ENCODE measurements at regions not wholly inside any gene's neighbourhood (a gene's known extent, or its start where the extent isn't known, plus 50 kb on each side); places are given as distances from the start of the nearest gene placed in this dataset.

- no peak overlapping the region for H3K23ac ChIP-seq (ENCODE audit: low read depth, low read length, poor library complexity)
- no peaks in the 10 kb centered on the region for H3K9me3 ChIP-seq (replicated peaks in 1 of 2; ENCODE audit: control insufficient read depth in 2 of 2, insufficient read depth in 1 of 2, low read depth in 1 of 2, low read length in 2 of 2)
- H3K4me2 ChIP-seq (ENCODE audit: insufficient read depth, low read length, poor library complexity, severe bottlenecking) = no peak overlapping the region
- H3K79me1 ChIP-seq (ENCODE audit: low read depth, low read length) = no peaks in the 10 kb centered on the region
- no peak overlapping the region for H2BK5ac ChIP-seq (ENCODE audit: low read length)
- H2AFZ ChIP-seq (ENCODE audit: low read length) = no peak overlapping the region
- no peak for DNase-seq (ENCODE audit: low spot score)
- H2BK120ac ChIP-seq (ENCODE audit: low read depth, low read length) = no peak overlapping the region
- no peak overlapping the region for H2BK15ac ChIP-seq (ENCODE audit: low read length)
- no peak overlapping the region for H2BK12ac ChIP-seq (ENCODE audit: low read length)
- H3K36me3 ChIP-seq (replicated peaks in 1 of 2; ENCODE audit: control insufficient read depth in 2 of 2, insufficient read depth in 2 of 2, low read length in 2 of 2) = no peaks in the 10 kb centered on the region
- no peak overlapping the region for H2AK5ac ChIP-seq (ENCODE audit: low read depth, low read length)
- H3K4me1 ChIP-seq (ENCODE audit: control insufficient read depth in 2 of 2, insufficient read depth in 1 of 2, low read depth in 1 of 2, low read length in 2 of 2) = no peaks in the 10 kb centered on the region
- no peak overlapping the region for H4K8ac ChIP-seq (ENCODE audit: low read depth, low read length)
- H4K91ac ChIP-seq (ENCODE audit: low read depth, low read length, poor library complexity) = no peak overlapping the region
- no peak overlapping the region for H3K18ac ChIP-seq (ENCODE audit: low read length)
- no peak overlapping the region for H3K14ac ChIP-seq (ENCODE audit: low read length)
- H3K4me3 ChIP-seq (ENCODE audit: low read length in 2 of 2) = no peak overlapping the region
- H3K4ac ChIP-seq (ENCODE audit: low read length) = no peak overlapping the region
- no CpG with 5 or more reads among the region's 4 CpGs for WGBS, 2 donors (ENCODE audit: extremely low coverage in 2 of 2, insufficient read length in 2 of 2, insufficient replicate concordance in 1 of 2)
- H3K9ac ChIP-seq (ENCODE audit: low read depth, low read length, poor library complexity) = no peak overlapping the region
- H3K27me3 ChIP-seq (ENCODE audit: control insufficient read depth in 3 of 3, insufficient read depth in 3 of 3, low read depth in 1 of 3, low read length in 3 of 3) = no peaks in the 10 kb centered on the region
- no peak overlapping the region for H3K27ac ChIP-seq (replicated peaks; ENCODE audit: low read length)
These were observed 157.4 kb downstream of the MZT1 start for GRCh38 chr13:72570019-72570418.

GRCh38 chr13:72567566-72567965 is 159.9 kb downstream of the MZT1 start:
- no CpG with 5 or more reads among the region's 5 CpGs for WGBS, 2 donors (ENCODE audit: extremely low coverage in 2 of 2, insufficient read length in 2 of 2, insufficient replicate concordance in 1 of 2)
- no peaks in the 10 kb centered on the region for H3K36me3 ChIP-seq (replicated peaks in 1 of 2; ENCODE audit: control insufficient read depth in 2 of 2, insufficient read depth in 2 of 2, low read length in 2 of 2)

GRCh38 chr13:72566526-72566925 is 160.9 kb downstream of the MZT1 start:
- Histone ChIP-seq H2BK120ac (ENCODE audit: low read depth, low read length) (no peak overlapping the region), H2AK5ac (ENCODE audit: low read depth, low read length) (no peak overlapping the region), H3K4ac (ENCODE audit: low read length) (no peak overlapping the region), H3K36me3 (replicated peaks in 1 of 2; ENCODE audit: control insufficient read depth in 2 of 2, insufficient read depth in 2 of 2, low read length in 2 of 2) (no peaks in the 10 kb centered on the region), H2BK12ac (ENCODE audit: low read length) (no peak overlapping the region), H2AFZ (ENCODE audit: low read length) (no peak overlapping the region), H3K27me3 (ENCODE audit: control insufficient read depth in 3 of 3, insufficient read depth in 3 of 3, low read depth in 1 of 3, low read length in 3 of 3) (peaks cover 0 to 5% (median 0%) of the 10 kb centered on the region in 3 experiments), H3K14ac (ENCODE audit: low read length) (no peak overlapping the region), H3K4me1 (ENCODE audit: control insufficient read depth in 2 of 2, insufficient read depth in 1 of 2, low read depth in 1 of 2, low read length in 2 of 2) (no peaks in the 10 kb centered on the region), H4K8ac (ENCODE audit: low read depth, low read length) (no peak overlapping the region), H2BK15ac (ENCODE audit: low read length) (no peak overlapping the region), H3K23ac (ENCODE audit: low read depth, low read length, poor library complexity) (no peak overlapping the region), H3K4me3 (ENCODE audit: low read length in 2 of 2) (no peak overlapping the region), H3K18ac (ENCODE audit: low read length) (no peak overlapping the region), H2BK5ac (ENCODE audit: low read length) (no peak overlapping the region), H3K4me2 (ENCODE audit: insufficient read depth, low read length, poor library complexity, severe bottlenecking) (no peak overlapping the region), H3K79me1 (ENCODE audit: low read depth, low read length) (no peaks in the 10 kb centered on the region), H3K9me3 (replicated peaks in 1 of 2; ENCODE audit: control insufficient read depth in 2 of 2, insufficient read depth in 1 of 2, low read depth in 1 of 2, low read length in 2 of 2) (no peaks in the 10 kb centered on the region), H4K91ac (ENCODE audit: low read depth, low read length, poor library complexity) (no peak overlapping the region), H3K27ac (replicated peaks; ENCODE audit: low read length) (no peak overlapping the region), H3K9ac (ENCODE audit: low read depth, low read length, poor library complexity) (no peak overlapping the region)
- no peak for DNase-seq (ENCODE audit: low spot score)
- WGBS, 2 donors (ENCODE audit: extremely low coverage in 2 of 2, insufficient read length in 2 of 2, insufficient replicate concordance in 1 of 2) = no CpG with 5 or more reads among the region's 3 CpGs

More at GRCh38 chr13:72567566-72567965, 159.9 kb downstream of the MZT1 start:
- Histone ChIP-seq H3K79me1 (ENCODE audit: low read depth, low read length) (no peaks in the 10 kb centered on the region), H4K91ac (ENCODE audit: low read depth, low read length, poor library complexity) (no peak overlapping the region), H3K9ac (ENCODE audit: low read depth, low read length, poor library complexity) (no peak overlapping the region), H3K27me3 (ENCODE audit: control insufficient read depth in 3 of 3, insufficient read depth in 3 of 3, low read depth in 1 of 3, low read length in 3 of 3) (no peaks in the 10 kb centered on the region), H2AK5ac (ENCODE audit: low read depth, low read length) (no peak overlapping the region), H3K9me3 (replicated peaks in 1 of 2; ENCODE audit: control insufficient read depth in 2 of 2, insufficient read depth in 1 of 2, low read depth in 1 of 2, low read length in 2 of 2) (no peaks in the 10 kb centered on the region), H2BK15ac (ENCODE audit: low read length) (no peak overlapping the region), H4K8ac (ENCODE audit: low read depth, low read length) (no peak overlapping the region), H3K4me3 (ENCODE audit: low read length in 2 of 2) (no peak overlapping the region), H3K4me2 (ENCODE audit: insufficient read depth, low read length, poor library complexity, severe bottlenecking) (no peak overlapping the region), H2AFZ (ENCODE audit: low read length) (no peak overlapping the region), H2BK120ac (ENCODE audit: low read depth, low read length) (no peak overlapping the region), H2BK12ac (ENCODE audit: low read length) (no peak overlapping the region), H3K23ac (ENCODE audit: low read depth, low read length, poor library complexity) (no peak overlapping the region), H3K18ac (ENCODE audit: low read length) (no peak overlapping the region), H2BK5ac (ENCODE audit: low read length) (no peak overlapping the region), H3K4me1 (ENCODE audit: control insufficient read depth in 2 of 2, insufficient read depth in 1 of 2, low read depth in 1 of 2, low read length in 2 of 2) (no peaks in the 10 kb centered on the region), H3K14ac (ENCODE audit: low read length) (no peak overlapping the region), H3K4ac (ENCODE audit: low read length) (no peak overlapping the region), H3K27ac (replicated peaks; ENCODE audit: low read length) (no peak overlapping the region)
- no peak for DNase-seq (ENCODE audit: low spot score)

GRCh38 chr13:72565893-72566292 is 161.5 kb downstream of the MZT1 start:
- no peak overlapping the region for H2BK5ac ChIP-seq (ENCODE audit: low read length)
- DNase-seq (ENCODE audit: low spot score) = peak; percentile 5
- no peak overlapping the region for H4K91ac ChIP-seq (ENCODE audit: low read depth, low read length, poor library complexity)
- H2AK5ac ChIP-seq (ENCODE audit: low read depth, low read length) = no peak overlapping the region
- no peak overlapping the region for H2AFZ ChIP-seq (ENCODE audit: low read length)
- no peaks in the 10 kb centered on the region for H3K4me1 ChIP-seq (ENCODE audit: control insufficient read depth in 2 of 2, insufficient read depth in 1 of 2, low read depth in 1 of 2, low read length in 2 of 2)
- no peak overlapping the region for H3K14ac ChIP-seq (ENCODE audit: low read length)
- no peak overlapping the region for H3K18ac ChIP-seq (ENCODE audit: low read length)
- no peak overlapping the region for H3K4me3 ChIP-seq (ENCODE audit: low read length in 2 of 2)
- no peaks in the 10 kb centered on the region for H3K9me3 ChIP-seq (replicated peaks in 1 of 2; ENCODE audit: control insufficient read depth in 2 of 2, insufficient read depth in 1 of 2, low read depth in 1 of 2, low read length in 2 of 2)
- H3K4ac ChIP-seq (ENCODE audit: low read length) = no peak overlapping the region
- H2BK12ac ChIP-seq (ENCODE audit: low read length) = no peak overlapping the region
- no peak overlapping the region for H2BK15ac ChIP-seq (ENCODE audit: low read length)
- no peaks in the 10 kb centered on the region for H3K79me1 ChIP-seq (ENCODE audit: low read depth, low read length)
- H3K4me2 ChIP-seq (ENCODE audit: insufficient read depth, low read length, poor library complexity, severe bottlenecking) = no peak overlapping the region
- H4K8ac ChIP-seq (ENCODE audit: low read depth, low read length) = no peak overlapping the region
- no peaks in the 10 kb centered on the region for H3K36me3 ChIP-seq (replicated peaks in 1 of 2; ENCODE audit: control insufficient read depth in 2 of 2, insufficient read depth in 2 of 2, low read length in 2 of 2)
- no CpG with 5 or more reads among the region's 1 CpG for WGBS, 2 donors (ENCODE audit: extremely low coverage in 2 of 2, insufficient read length in 2 of 2, insufficient replicate concordance in 1 of 2)
- no peak overlapping the region for H3K27ac ChIP-seq (replicated peaks; ENCODE audit: low read length)
- peaks cover 0 to 5% (median 0%) of the 10 kb centered on the region in 3 experiments for H3K27me3 ChIP-seq (ENCODE audit: control insufficient read depth in 3 of 3, insufficient read depth in 3 of 3, low read depth in 1 of 3, low read length in 3 of 3)
- no peak overlapping the region for H3K23ac ChIP-seq (ENCODE audit: low read depth, low read length, poor library complexity)
- no peak overlapping the region for H3K9ac ChIP-seq (ENCODE audit: low read depth, low read length, poor library complexity)
- no peak overlapping the region for H2BK120ac ChIP-seq (ENCODE audit: low read depth, low read length)

Data from neuronal stem cell (in vitro differentiated cells).